Heart left ventricle (tissue), 13 donors: ENCODE measurements at regions not wholly inside any gene's neighbourhood (a gene's known extent, or its start where the extent isn't known, plus 50 kb on each side); places are given as distances from the start of the nearest gene placed in this dataset.

Source experiments
- POLR2A ChIP-seq, 2 donors: fragments of 450-650 bp; IDR thresholded peaks; one replicate each; pipeline ENCODE4 v1.6.1; 2017; ENCODE audit warnings: antibody characterized with exemption in 2 of 2, mild to moderate bottlenecking in 2 of 2, moderate library complexity in 2 of 2
- TF ChIP-seq, protein P1 (sequence below), 12 donors: fragments of 200-600 bp; sonication (generic) in 4 of 12; IDR thresholded peaks; one replicate each; pipeline versions ENCODE4 v1.5.0 to v1.8.0; 2018 to 2022; ENCODE audit warnings: antibody characterized with exemption in 12 of 12, mild to moderate bottlenecking in 5 of 12
- donor health status: ischemic (EF 13 %, LVEDD 7.1; RV severe dilation, severe dysfunction).
- donor health status: DM: no; HTN: yes; CAD: no.
- donor health status: DM: no; HTN: no; CAD: no.
- donor health status: ischemic (EF 25% LVEDD 6.9; RV normal size, moderate dysfunction).
- donor health status: ischemic (EF 25% LVEDD 5.7; RV mildly dilated, moderate dysfunction).
- donor health status: ischemic (EF 35%, LVEDD 5.7; RV mildly dilated, moderate dysfunction).
- donor health status: nonischemic (EF 11% LVEDD 7.7; RV severe dilation, severe dysfunction).
- donor health status: DM: yes; HTN: yes; CAD: no.
- donor health status: PGD.
- donor health status: ischemic (EF 29% LVEDD 5.4; RV normal size, mild dysfunction).
- donor health status: nonischemic (EF 23%, LVEDD 6.1; RV moderate dilation, normal function).

GRCh38 chr18:46239549-46239948 is 135.4 kb downstream of the HAUS1 start:
- TF ChIP-seq, protein P1, sequence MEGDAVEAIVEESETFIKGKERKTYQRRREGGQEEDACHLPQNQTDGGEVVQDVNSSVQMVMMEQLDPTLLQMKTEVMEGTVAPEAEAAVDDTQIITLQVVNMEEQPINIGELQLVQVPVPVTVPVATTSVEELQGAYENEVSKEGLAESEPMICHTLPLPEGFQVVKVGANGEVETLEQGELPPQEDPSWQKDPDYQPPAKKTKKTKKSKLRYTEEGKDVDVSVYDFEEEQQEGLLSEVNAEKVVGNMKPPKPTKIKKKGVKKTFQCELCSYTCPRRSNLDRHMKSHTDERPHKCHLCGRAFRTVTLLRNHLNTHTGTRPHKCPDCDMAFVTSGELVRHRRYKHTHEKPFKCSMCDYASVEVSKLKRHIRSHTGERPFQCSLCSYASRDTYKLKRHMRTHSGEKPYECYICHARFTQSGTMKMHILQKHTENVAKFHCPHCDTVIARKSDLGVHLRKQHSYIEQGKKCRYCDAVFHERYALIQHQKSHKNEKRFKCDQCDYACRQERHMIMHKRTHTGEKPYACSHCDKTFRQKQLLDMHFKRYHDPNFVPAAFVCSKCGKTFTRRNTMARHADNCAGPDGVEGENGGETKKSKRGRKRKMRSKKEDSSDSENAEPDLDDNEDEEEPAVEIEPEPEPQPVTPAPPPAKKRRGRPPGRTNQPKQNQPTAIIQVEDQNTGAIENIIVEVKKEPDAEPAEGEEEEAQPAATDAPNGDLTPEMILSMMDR (IDR thresholded peaks at IDR 0.05), result no peak
- no peak for TF ChIP-seq POLR2A (IDR thresholded peaks at IDR 0.05)
